Spleen (tissue), 11 donors: ENCODE measurements at regions not wholly inside any gene's neighbourhood (a gene's known extent, or its start where the extent isn't known, plus 50 kb on each side); places are given as distances from the start of the nearest gene placed in this dataset.

Source experiments
- DNase-seq: peaks from one replicate; pipeline ENCODE4 v3.0.0-alpha.2; 2020
- H3K27ac ChIP-seq, 8 donors: fragments of 200-600 bp; sonication (generic) in 7 of 8; 1 replicate in 4 of 8; 2 replicates in 4 of 8; pipeline versions ENCODE4 v1.5.0 to v1.8.0; 2016 to 2021; ENCODE audit warnings: inconsistent platforms in 4 of 8, mild to moderate bottlenecking in 4 of 8, moderate library complexity in 1 of 8
- H3K27me3 ChIP-seq, 7 donors: fragments of 200-600 bp; sonication (generic) in 6 of 7; replicated peaks in 1 of 7; 1 replicate in 4 of 7; 2 replicates in 3 of 7; pipeline versions ENCODE4 v1.5.0 to v1.8.0; 2016 to 2021; ENCODE audit warnings: inconsistent platforms in 3 of 7, mild to moderate bottlenecking in 1 of 7
- H3K36me3 ChIP-seq, 6 donors: fragments of 200-600 bp; sonication (generic) in 5 of 6; 1 replicate in 4 of 6; 2 replicates in 2 of 6; pipeline versions ENCODE4 v1.5.0 to v1.8.0; 2016 to 2021; ENCODE audit warnings: inconsistent platforms in 2 of 6
- H3K4me1 ChIP-seq, 6 donors: fragments of 200-600 bp; sonication (generic) in 5 of 6; 1 replicate in 3 of 6; 2 replicates in 3 of 6; pipeline versions ENCODE4 v1.5.0 to v1.8.0; 2016 to 2021; ENCODE audit warnings: inconsistent platforms in 3 of 6
- H3K4me3 ChIP-seq, 8 donors: fragments of 200-600 bp; sonication (generic) in 7 of 8; 1 replicate in 4 of 8; 2 replicates in 4 of 8; pipeline versions ENCODE4 v1.5.0 to v1.8.0; 2016 to 2021; ENCODE audit warnings: inconsistent platforms in 4 of 8, mild to moderate bottlenecking in 4 of 8, moderate library complexity in 2 of 8
- H3K9me3 ChIP-seq, 8 donors: fragments of 200-600 bp; sonication (generic) in 7 of 8; 1 replicate in 4 of 8; 2 replicates in 4 of 8; pipeline versions ENCODE4 v1.5.0 to v1.8.0; 2016 to 2021; ENCODE audit warnings: inconsistent platforms in 4 of 8
- CTCF ChIP-seq, 11 experiments: fragments of 200-600 bp in 7 of 11; fragments of 450-650 bp in 4 of 11; sonication (generic) in 4 of 11; IDR thresholded peaks in 8 of 11; conservative IDR thresholded peaks in 3 of 11; 1 replicate in 7 of 11; 2 replicates in 4 of 11; pipeline versions ENCODE4 v1.4.0 to v1.8.0; 2016 to 2021; ENCODE audit warnings: antibody characterized with exemption in 11 of 11, inconsistent platforms in 4 of 11, mild to moderate bottlenecking in 1 of 11
- POLR2A ChIP-seq, 3 donors: fragments of 450-650 bp; IDR thresholded peaks; one replicate each; pipeline ENCODE4 v1.5.1; 2017; ENCODE audit warnings: antibody characterized with exemption in 3 of 3, mild to moderate bottlenecking in 1 of 3
- POLR2AphosphoS5 ChIP-seq, 3 donors: sonication (generic); formaldehyde crosslinking; IDR thresholded peaks; one replicate each; pipeline ENCODE4 v1.5.1; 2017; ENCODE audit warnings: antibody characterized with exemption in 3 of 3
- WGBS, 5 donors: extraction: QIAGEN DNeasy Blood & Tissue Kit in 3 of 5; methylation state at CpG; one replicate each; pipeline versions ENCODE4 v1.1.5 to v1.1.7; 2013 to 2018; 5-methylcytosine and 5-hydroxymethylcytosine counted together
- intact Hi-C: fragments of 100-400 bp; cut with DNase I; formaldehyde crosslinking; loops from one replicate; pipeline ENCODE4 v1.15.0; 2023; ENCODE audit warnings: low total_unique reads
- donor health status: healthy with polysubstance abuse.
- donor health status: DM: no; HTN: no; CAD: no; lungs with moderate emphysema.
- donor health status: DM: no; HTN: no; CAD: no.
- donor health status: Bipolar disorder and iron deficiency.
- donor health status: healthy.
- donor health status: DM: no; HTN: no; CAD: no.
- donor health status: DM: yes; HTN: yes; CAD: no.

GRCh38 chr12:107386569-107386968 is 293.2 kb upstream of the CRY1 start:
- intact Hi-C loops, result no loop called here
- DNase-seq, result no peak
- peaks cover 0 to 4% (median 0%) of the 10 kb centered on the region in 6 donors for H3K4me1 ChIP-seq
- no peaks in the 10 kb centered on the region for H3K27me3 ChIP-seq
- peaks cover 0 to 10% (median 2%) of the 10 kb centered on the region in 8 donors for H3K9me3 ChIP-seq
- no peak overlapping the region for H3K27ac ChIP-seq
- 66 to 76% (median 70%) methylated on average over 4 of the region's 4 CpGs for WGBS, 5 donors
- H3K4me3 ChIP-seq, result no peak overlapping the region
- H3K36me3 ChIP-seq, result no peaks in the 10 kb centered on the region
- no peak for TF ChIP-seq CTCF (IDR thresholded peaks at IDR 0.05 in 8 of 11, conservative IDR thresholded peaks at IDR 0.05 in 3 of 11)

GRCh38 chr12:107388263-107388662 is 294.9 kb upstream of the CRY1 start:
- TF ChIP-seq POLR2AphosphoS5 (IDR thresholded peaks at IDR 0.05) (no peak), CTCF (IDR thresholded peaks at IDR 0.05 in 8 of 11, conservative IDR thresholded peaks at IDR 0.05 in 3 of 11) (no peak), POLR2A (IDR thresholded peaks at IDR 0.05) (no peak)
- intact Hi-C loops, result no loop called here
- Histone ChIP-seq H3K4me1 (peaks cover 0 to 7% (median 2%) of the 10 kb centered on the region in 6 donors), H3K36me3 (no peaks in the 10 kb centered on the region), H3K9me3 (peaks cover 0 to 10% (median 2%) of the 10 kb centered on the region in 8 donors), H3K4me3 (no peak overlapping the region), H3K27me3 (no peaks in the 10 kb centered on the region), H3K27ac (no peak overlapping the region)
- 82 to 100% (median 89%) methylated on average over 1 of the region's 1 CpG for WGBS, 5 donors
- DNase-seq, result no peak

GRCh38 chr12:107390414-107390813 is 295.2 kb upstream of the PWP1 start:
- Histone ChIP-seq H3K27me3 (no peaks in the 10 kb centered on the region), H3K4me3 (no peak overlapping the region), H3K36me3 (no peaks in the 10 kb centered on the region), H3K27ac (no peak overlapping the region), H3K9me3 (peaks cover 0 to 10% (median 2%) of the 10 kb centered on the region in 8 donors), H3K4me1 (peaks cover 0 to 7% (median 1%) of the 10 kb centered on the region in 6 donors)
- TF ChIP-seq POLR2AphosphoS5 (IDR thresholded peaks at IDR 0.05) (no peak), POLR2A (IDR thresholded peaks at IDR 0.05) (no peak), CTCF (IDR thresholded peaks at IDR 0.05 in 8 of 11, conservative IDR thresholded peaks at IDR 0.05 in 3 of 11) (no peak)
- intact Hi-C loops, result no loop called here
- WGBS, 5 donors, result 70 to 77% (median 72%) methylated on average over 2 of the region's 2 CpGs
- no peak for DNase-seq

DNA sequence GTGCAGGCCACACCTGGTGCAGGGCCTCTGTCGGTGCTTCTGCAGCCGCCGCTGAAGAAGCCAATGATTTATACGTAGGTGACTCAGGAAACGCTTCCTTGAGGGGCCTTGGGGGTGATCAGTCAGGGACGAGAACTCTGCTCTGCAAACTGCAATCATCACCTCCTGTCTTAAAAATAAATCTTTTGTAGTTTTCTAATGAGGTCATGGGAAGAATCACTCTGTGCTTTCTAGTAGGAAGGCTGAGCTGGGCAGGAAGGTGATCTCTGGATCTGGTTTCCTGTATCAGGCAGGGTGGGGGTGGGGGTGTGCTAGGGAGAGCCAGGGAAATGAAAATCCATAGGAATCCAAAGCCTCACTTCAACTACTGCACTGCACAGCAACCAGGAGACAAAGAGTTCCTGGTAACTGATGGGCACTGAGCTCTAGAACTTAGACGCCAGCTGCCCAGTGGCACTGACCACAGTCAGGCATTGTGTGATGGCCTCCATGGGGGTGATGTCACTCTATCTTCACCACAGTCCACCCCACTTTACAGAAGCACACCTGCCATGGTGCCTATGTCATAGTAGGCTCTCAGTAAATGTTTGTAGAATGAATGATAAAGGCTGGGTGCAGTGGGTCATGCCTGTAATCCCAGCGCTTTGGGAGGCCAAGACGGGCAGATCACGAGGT is 292.4 kb upstream of the PWP1 start:
- intact Hi-C loops, result no loop called here
- 63 to 80% (median 76%) methylated on average over 10 of the region's 10 CpGs for WGBS, 5 donors
- Histone ChIP-seq H3K4me3 (no peak overlapping the region), H3K4me1 (peaks cover 0 to 7% (median 0%) of the 10 kb centered on the region in 6 donors), H3K27ac (no peak overlapping the region), H3K27me3 (no peaks in the 10 kb centered on the region), H3K9me3 (peaks cover 0 to 10% (median 2%) of the 10 kb centered on the region in 8 donors), H3K36me3 (no peaks in the 10 kb centered on the region)
- no peak for DNase-seq
- TF ChIP-seq CTCF (IDR thresholded peaks at IDR 0.05 in 8 of 11, conservative IDR thresholded peaks at IDR 0.05 in 3 of 11), result no peak
